HT1080 (cell line): ENCODE measurements at regions not wholly inside any gene's neighbourhood (a gene's known extent, or its start where the extent isn't known, plus 50 kb on each side); places are given as distances from the start of the nearest gene placed in this dataset. TPM values are rescaled to one million over a fixed set of nuclear protein-coding genes. Genes with fewer than 3 reads are reported as not detected.

Experiments
- small RNA-seq: library from RNA; depleted of rRNA; stranded (forward); fragments of <200 nt; gene quantifications from one replicate; pipeline ENCODE3, GENCODE V24; 2014

Small RNA genes in the stretch of these regions (small RNA-seq; reads per million reads assigned to genes)
- gene RN7SL782P, result not detected
